Astrocyte (in vitro differentiated cells and primary cell): ENCODE measurements at regions not wholly inside any gene's neighbourhood (a gene's known extent, or its start where the extent isn't known, plus 50 kb on each side); places are given as distances from the start of the nearest gene placed in this dataset.

Experiments used
- DNase-seq: peaks from one replicate; pipeline ENCODE4 v3.0.0-alpha.2; 2010; ENCODE audit warnings: low read depth
- FAIRE-seq: peaks from 2 replicates; lab custom pipeline; 2011; peaks lifted over from hg19 to GRCh38; lab: Jason Lieb, UNC
- H2AFZ ChIP-seq: 2 replicates; pipeline ENCODE4 v1.6.0; 2012; ENCODE audit warnings: low read depth, low read length, inconsistent platforms
- H3K27ac ChIP-seq: 2 replicates; pipeline ENCODE4 v1.5.1; 2011; ENCODE audit warnings: low read depth, low read length, inconsistent platforms
- H3K27me3 ChIP-seq: 2 replicates; pipeline ENCODE4 v1.6.0; 2011; ENCODE audit warnings: low read length, inconsistent platforms; ENCODE audit not compliant: insufficient read depth
- H3K36me3 ChIP-seq: 2 replicates; pipeline ENCODE4 v1.5.1; 2011; ENCODE audit warnings: low read length, inconsistent platforms; ENCODE audit not compliant: insufficient read depth
- H3K4me1 ChIP-seq: 2 replicates; pipeline ENCODE4 v1.5.1; 2011; ENCODE audit warnings: low read length, inconsistent platforms; ENCODE audit not compliant: insufficient read depth
- H3K4me2 ChIP-seq: 2 replicates; pipeline ENCODE4 v1.6.0; 2012; ENCODE audit warnings: low read length, inconsistent platforms
- H3K4me3 ChIP-seq: 2 replicates; pipeline ENCODE4 v1.5.1; 2011; ENCODE audit warnings: low read depth, mild to moderate bottlenecking, low read length, inconsistent platforms; ENCODE audit not compliant: insufficient read depth
- H3K79me2 ChIP-seq: 2 replicates; pipeline ENCODE4 v1.6.0; 2012; ENCODE audit warnings: mild to moderate bottlenecking, low read length, inconsistent platforms; ENCODE audit not compliant: insufficient read depth
- H3K9ac ChIP-seq: 2 replicates; pipeline ENCODE4 v1.6.0; 2012; ENCODE audit warnings: mild to moderate bottlenecking, low read length, inconsistent platforms
- H3K9me3 ChIP-seq: 2 replicates; pipeline ENCODE4 v1.5.1; 2012; ENCODE audit warnings: low read depth, mild to moderate bottlenecking, low read length, inconsistent platforms; ENCODE audit not compliant: insufficient read depth
- H4K20me1 ChIP-seq: 2 replicates; pipeline ENCODE4 v1.6.0; 2012; ENCODE audit warnings: low read length, inconsistent platforms; ENCODE audit not compliant: insufficient read depth
- H3K27ac Mint-ChIP-seq: one replicate; pipeline ENCODE4 v1.8.0; 2021; ENCODE audit warnings: mild to moderate bottlenecking, mixed read lengths; ENCODE audit not compliant: unreplicated experiment
- H3K27me3 Mint-ChIP-seq: one replicate; pipeline ENCODE4 v1.8.0; 2021; ENCODE audit warnings: low read depth, mixed read lengths; ENCODE audit not compliant: unreplicated experiment
- H3K36me3 Mint-ChIP-seq: one replicate; pipeline ENCODE4 v1.8.0; 2021; ENCODE audit warnings: low read depth, mixed read lengths; ENCODE audit not compliant: unreplicated experiment
- H3K4me1 Mint-ChIP-seq: one replicate; pipeline ENCODE4 v1.8.0; 2021; ENCODE audit warnings: low read depth, mixed read lengths; ENCODE audit not compliant: unreplicated experiment
- H3K4me3 Mint-ChIP-seq: one replicate; pipeline ENCODE4 v1.8.0; 2021; ENCODE audit warnings: mild to moderate bottlenecking, moderate library complexity, mixed read lengths; ENCODE audit not compliant: unreplicated experiment
- H3K9me3 Mint-ChIP-seq: one replicate; pipeline ENCODE4 v1.8.0; 2021; ENCODE audit warnings: mild to moderate bottlenecking, mixed read lengths; ENCODE audit not compliant: unreplicated experiment
- CTCF ChIP-seq: IDR thresholded peaks from 2 replicates; pipeline ENCODE4 v1.5.1; 2011; ENCODE audit warnings: low read depth, mild to moderate bottlenecking, inconsistent platforms, low read length, moderate library complexity; ENCODE audit not compliant: insufficient read depth
- EZH2 ChIP-seq: IDR thresholded peaks from 2 replicates; pipeline ENCODE4 v1.6.1; 2012; ENCODE audit warnings: mild to moderate bottlenecking, low read length, inconsistent platforms; ENCODE audit not compliant: insufficient read depth

- no peak overlapping the region for H3K4me3 Mint-ChIP-seq
- Histone ChIP-seq H3K79me2 (no peaks in the 10 kb centered on the region), H3K4me3 (no peak overlapping the region), H4K20me1 (no peaks in the 10 kb centered on the region), H3K9me3 (no peaks in the 10 kb centered on the region), H3K4me2 (no peak overlapping the region), H3K27me3 (no peaks in the 10 kb centered on the region), H3K4me1 (no peaks in the 10 kb centered on the region), H3K9ac (no peak overlapping the region), H2AFZ (no peak overlapping the region), H3K36me3 (no peaks in the 10 kb centered on the region), H3K27ac (no peak overlapping the region)
- H3K36me3 Mint-ChIP-seq = no peaks in the 10 kb centered on the region
- TF ChIP-seq EZH2 (no peak), CTCF (no peak)
- no peaks in the 10 kb centered on the region for H3K4me1 Mint-ChIP-seq
- H3K9me3 Mint-ChIP-seq = peaks cover 8% of the 10 kb centered on the region
- no peak for DNase-seq
- no peak for FAIRE-seq
- H3K27me3 Mint-ChIP-seq = no peaks in the 10 kb centered on the region
- H3K27ac Mint-ChIP-seq = no peak overlapping the region
Observed at GRCh38 chr13:80706164-80706471, 365.2 kb upstream of the SPRY2 start.

- peaks cover 12% of the 10 kb centered on the region for H3K9me3 Mint-ChIP-seq
- DNase-seq (no peak), FAIRE-seq (no peak)
- H3K27ac ChIP-seq = no peak overlapping the region
- no peaks in the 10 kb centered on the region for H3K79me2 ChIP-seq
- no peaks in the 10 kb centered on the region for H3K36me3 ChIP-seq
- no peaks in the 10 kb centered on the region for H3K27me3 Mint-ChIP-seq
- H3K4me2 ChIP-seq = no peak overlapping the region
- no peak overlapping the region for H3K9ac ChIP-seq
- no peak overlapping the region for H3K27ac Mint-ChIP-seq
- H3K36me3 Mint-ChIP-seq = no peaks in the 10 kb centered on the region
- no peaks in the 10 kb centered on the region for H3K27me3 ChIP-seq
- no peaks in the 10 kb centered on the region for H3K9me3 ChIP-seq
- no peak overlapping the region for H3K4me3 Mint-ChIP-seq
- H3K4me1 Mint-ChIP-seq = no peaks in the 10 kb centered on the region
- no peaks in the 10 kb centered on the region for H3K4me1 ChIP-seq
- no peak for TF ChIP-seq EZH2
- no peaks in the 10 kb centered on the region for H4K20me1 ChIP-seq
- H2AFZ ChIP-seq = no peak overlapping the region
- H3K4me3 ChIP-seq = no peak overlapping the region
Observed at GRCh38 chr13:80705371-80706163, 364.6 kb upstream of the SPRY2 start.

- no peaks in the 10 kb centered on the region for H4K20me1 ChIP-seq
- H3K36me3 Mint-ChIP-seq = no peaks in the 10 kb centered on the region
- no peak overlapping the region for H3K4me2 ChIP-seq
- no peak overlapping the region for H3K9ac ChIP-seq
- no peak overlapping the region for H2AFZ ChIP-seq
- H3K4me1 ChIP-seq = no peaks in the 10 kb centered on the region
- no peak overlapping the region for H3K4me3 Mint-ChIP-seq
- H3K27me3 ChIP-seq = no peaks in the 10 kb centered on the region
- H3K9me3 Mint-ChIP-seq = peaks cover 17% of the 10 kb centered on the region
- DNase-seq = no peak
- no peak overlapping the region for H3K27ac Mint-ChIP-seq
- no peaks in the 10 kb centered on the region for H3K79me2 ChIP-seq
- no peak overlapping the region for H3K4me3 ChIP-seq
- no peaks in the 10 kb centered on the region for H3K9me3 ChIP-seq
- TF ChIP-seq CTCF (no peak), EZH2 (no peak)
- H3K36me3 ChIP-seq = no peaks in the 10 kb centered on the region
- no peaks in the 10 kb centered on the region for H3K4me1 Mint-ChIP-seq
- no peak overlapping the region for H3K27ac ChIP-seq
- no peak for FAIRE-seq
- no peaks in the 10 kb centered on the region for H3K27me3 Mint-ChIP-seq
Observed at GRCh38 chr13:80704369-80704768, 363.4 kb upstream of the SPRY2 start.
